Caki2 (cell line): ENCODE measurements at regions not wholly inside any gene's neighbourhood (a gene's known extent, or its start where the extent isn't known, plus 50 kb on each side); places are given as distances from the start of the nearest gene placed in this dataset.
A peak's percentile ranks its signal among the peaks of the same experiment; 100 is the strongest.
"Not testable (repeated sequence)": the region's sequence is repeated elsewhere in the genome, so short reads cannot be mapped to it uniquely, and the experiment has no call there.

ENCODE experiments used
- DNase-seq: peaks from one replicate; pipeline ENCODE4 v3.0.0-alpha.2; 2015; ENCODE audit warnings: low read depth
- in situ Hi-C: cut with HindIII; loops from 2 replicates; pipeline ENCODE4 v1.10.0; 2016; ENCODE audit warnings: low sequenced_read_pairs, low pct_unique_long_range_greater_than_20kb, mixed read lengths

DNA sequence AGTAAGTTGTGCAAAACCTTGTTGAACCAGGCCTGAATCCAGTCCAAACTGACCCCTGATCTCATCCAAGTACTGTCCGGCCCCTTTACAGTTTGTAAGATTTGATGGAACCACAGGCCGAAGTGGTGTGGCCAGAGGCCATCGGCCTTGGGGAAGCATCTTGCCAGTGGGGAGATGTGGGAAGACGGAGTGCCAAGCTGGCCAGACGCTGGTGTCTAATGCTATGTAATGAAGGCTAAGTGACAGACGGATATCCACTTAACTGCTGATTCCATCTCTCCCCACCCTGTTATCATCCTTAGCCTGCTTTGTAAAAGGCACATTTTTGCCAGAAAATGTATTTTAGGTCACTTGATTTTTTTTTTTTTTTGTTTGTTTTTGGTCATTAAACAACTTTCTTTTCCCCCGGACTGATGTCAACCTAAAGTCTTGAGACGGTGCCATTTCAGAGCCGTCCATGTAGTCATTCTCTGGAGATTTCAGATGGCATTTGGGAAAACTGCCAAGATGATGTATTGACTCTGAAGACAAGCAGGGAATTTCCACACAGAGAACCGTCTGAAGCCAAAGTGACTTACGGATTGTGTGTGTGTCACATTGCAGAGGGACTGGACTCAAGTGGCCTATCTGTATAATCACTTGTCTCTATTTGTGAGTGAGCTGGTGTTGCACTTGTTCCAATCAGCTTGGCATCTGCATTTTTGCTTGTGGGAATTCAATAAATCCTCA, 86.5 kb upstream of the MANSC4 start:
- peak; percentile 12 for DNase-seq

DNA sequence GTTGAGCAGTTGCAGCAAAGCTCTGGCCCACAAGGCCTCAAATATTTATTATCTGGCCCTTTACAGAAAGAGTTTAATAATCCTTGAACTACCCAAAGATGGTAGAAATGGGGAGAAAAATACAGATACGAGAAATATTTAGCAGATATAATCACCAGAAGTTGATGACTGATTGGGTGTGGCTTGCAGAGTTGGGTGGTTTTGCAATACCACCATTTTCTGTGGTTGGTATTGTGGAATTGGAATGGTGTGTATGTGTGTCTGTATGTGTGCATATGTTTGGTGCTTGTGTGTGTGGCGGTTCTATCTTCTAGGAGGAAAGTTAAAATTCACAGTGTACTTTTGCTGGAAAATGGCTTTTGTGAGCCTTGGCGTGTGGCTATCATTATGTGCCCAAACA, 85.4 kb upstream of the MANSC4 start:
- in situ Hi-C loops: no loop called here

More for the DNA sequence above, 86.5 kb upstream of the MANSC4 start:
- in situ Hi-C loops: no loop called here

DNA sequence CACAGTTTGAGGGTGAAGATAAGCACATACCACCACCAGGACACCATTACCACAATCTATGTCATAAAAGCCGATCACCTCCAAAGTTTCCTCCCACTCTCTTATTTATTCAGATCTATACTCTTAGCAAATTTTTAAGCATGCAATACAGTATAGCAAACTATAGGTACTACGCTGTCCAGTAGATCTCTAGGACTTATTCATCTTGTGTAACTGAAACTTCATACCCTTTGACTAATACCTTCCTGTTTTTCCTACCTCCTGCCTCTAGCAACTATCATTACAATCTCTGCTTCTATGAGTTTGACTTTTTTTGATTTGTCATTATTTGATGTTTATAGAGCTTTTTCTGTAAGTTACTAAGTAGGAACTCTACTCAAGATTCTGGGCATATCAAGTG, 84.5 kb upstream of the MANSC4 start:
- in situ Hi-C loops: no loop called here
- no peak for DNase-seq

More for the DNA sequence above, 85.4 kb upstream of the MANSC4 start:
- no peak for DNase-seq

DNA sequence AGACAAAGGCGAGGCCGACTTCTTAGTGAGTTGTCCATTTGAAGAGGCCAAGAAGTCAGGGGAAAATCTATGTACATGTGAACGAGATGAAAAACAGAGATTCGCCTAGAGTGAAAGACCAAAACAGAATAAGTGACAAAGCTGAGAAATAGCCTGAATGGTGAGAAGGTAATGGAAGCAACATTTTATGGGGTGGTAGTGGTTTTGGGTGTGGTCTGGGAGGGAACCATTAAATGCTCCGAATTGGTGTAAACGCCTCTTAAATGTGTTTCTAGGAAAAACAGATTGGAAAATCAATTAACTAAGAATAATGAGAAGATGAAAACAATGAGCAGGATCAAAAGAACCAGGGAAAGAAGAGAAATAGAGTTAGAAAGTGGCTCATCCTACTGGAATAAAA, 83.8 kb upstream of the MANSC4 start:
- in situ Hi-C loops: no loop called here
- no peak for DNase-seq

DNA sequence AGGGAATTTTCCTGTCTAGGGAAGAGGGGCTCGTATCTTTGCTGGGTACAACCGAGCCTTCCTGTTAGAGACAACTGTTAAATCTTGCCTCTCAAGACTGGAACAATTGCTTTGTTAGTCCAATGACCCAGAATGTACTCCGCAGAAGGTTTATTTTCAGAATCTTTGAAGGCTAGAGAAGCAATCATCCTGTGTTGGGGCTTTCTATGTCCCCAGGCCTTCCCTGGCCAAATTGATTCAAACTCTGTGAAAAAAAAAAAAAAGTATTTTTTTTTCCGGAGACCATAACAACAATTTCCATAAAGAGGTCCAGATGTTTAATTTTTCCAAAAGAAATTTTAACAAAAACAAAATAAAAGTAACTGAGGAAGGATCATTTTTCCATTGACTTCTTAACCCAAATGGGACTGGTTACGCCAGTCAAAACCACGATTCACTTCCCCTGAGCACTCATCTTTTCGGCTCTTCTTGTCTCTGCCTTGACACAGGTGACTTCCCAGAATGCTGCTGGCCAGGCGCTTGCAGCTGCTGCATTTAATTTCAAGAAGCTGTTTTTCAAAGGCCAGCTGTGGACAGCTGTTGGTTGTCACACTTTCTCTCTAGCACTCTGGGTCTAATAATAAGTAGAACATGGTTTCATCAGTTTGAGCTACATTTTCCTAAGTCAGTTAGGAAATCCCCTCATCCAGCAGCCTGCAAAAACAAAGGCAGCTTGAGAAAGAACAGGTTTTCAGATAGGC, 81.6 kb upstream of the MANSC4 start:
- no peak for DNase-seq
- in situ Hi-C loops: no loop called here

DNA sequence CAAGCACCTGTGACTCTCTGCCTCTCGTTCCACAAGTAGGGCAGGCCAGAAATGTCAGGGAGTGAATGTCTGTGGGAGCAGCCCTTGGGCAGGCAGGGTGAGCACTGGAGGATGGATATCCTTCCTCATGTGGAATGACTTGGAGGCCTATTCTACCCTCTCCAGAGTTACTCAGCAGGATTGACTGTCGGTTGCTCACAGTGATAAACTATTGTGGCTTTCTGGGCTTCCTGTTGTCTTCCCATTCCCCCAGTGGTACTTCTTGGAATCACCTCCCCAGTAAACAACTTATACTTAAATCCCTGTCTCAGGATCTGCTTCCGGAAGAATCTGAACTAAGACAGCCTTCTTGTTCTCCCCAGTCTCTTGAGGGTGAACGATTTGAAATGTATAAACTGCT, 79.6 kb upstream of the MANSC4 start:
- DNase-seq: no peak
- in situ Hi-C loops: no loop called here

DNA sequence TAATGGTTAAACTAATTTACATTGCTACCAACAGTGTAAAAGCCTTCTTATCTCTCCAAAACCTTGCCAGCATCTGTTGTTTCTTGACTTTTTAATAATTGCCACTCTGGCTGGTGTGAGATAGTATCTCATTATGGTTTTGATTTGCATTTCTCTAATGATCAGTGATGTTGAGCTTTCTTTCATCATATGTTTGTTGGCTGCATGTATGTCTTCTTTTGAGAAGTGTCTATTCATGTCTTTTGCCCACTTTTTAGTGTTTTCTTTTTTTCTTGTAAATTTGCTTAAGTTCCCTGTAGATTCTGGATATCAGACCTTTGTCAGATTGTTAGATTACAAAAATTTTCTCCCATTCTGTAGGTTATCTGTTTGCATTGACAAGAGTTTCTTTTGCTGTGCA, 77.0 kb upstream of the MANSC4 start:
- DNase-seq, in situ Hi-C loops: not testable (repeated sequence)

DNA sequence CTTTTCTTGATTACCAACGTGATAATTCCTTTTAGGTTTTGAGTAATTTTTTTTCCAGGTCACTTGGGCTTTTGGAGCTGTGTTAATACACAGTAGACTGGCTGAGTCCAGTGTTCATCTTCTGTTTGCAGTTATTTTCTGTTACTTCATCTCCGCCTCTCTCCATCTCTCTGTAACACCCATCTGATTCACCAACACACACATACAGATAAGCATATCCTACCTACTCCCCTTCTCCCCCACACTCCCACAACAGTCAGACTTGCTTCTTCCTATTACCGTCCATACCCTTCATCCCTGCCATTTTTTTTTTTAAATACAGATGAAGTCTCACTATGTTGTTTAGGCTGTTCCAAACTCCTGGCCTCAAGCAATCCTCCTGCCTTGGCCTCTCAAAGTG, 72.7 kb upstream of the MANSC4 start:
- in situ Hi-C loops: no loop called here
- no peak for DNase-seq
